ENCODE measurements at regions not wholly inside any gene's neighbourhood (a gene's known extent, or its start where the extent isn't known, plus 50 kb on each side); places are given as distances from the start of the nearest gene placed in this dataset.

DNA sequence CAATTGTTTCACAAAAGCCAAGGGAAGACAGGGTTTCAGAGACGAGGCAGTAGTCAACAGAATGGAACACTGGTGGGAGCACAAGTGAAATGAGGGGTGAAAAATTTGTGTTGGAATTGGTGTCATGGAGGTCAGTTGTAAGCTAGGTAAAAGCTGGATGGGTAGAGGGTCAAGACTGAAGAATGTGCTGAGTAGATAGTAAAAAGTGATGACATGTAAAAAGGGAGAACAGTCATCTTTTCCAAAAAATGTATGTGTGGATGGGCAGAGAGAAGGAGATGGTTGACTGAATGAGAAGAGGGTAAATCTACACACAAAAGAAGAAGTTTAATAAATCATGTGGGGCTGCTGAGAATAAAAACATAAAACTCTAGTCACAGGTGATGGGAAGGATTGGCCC lies 92.7 kb upstream of the COL3A1 start:
- H3K4me3 Mint-ChIP-seq (ENCODE audit: unreplicated experiment) = no peak overlapping the region
- DNase-seq (ENCODE audit: low spot score) = no peak
- no peaks in the 10 kb centered on the region for H3K9me3 Mint-ChIP-seq (ENCODE audit: unreplicated experiment)
- H3K4me1 Mint-ChIP-seq (ENCODE audit: unreplicated experiment) = no peaks in the 10 kb centered on the region
- H3K36me3 Mint-ChIP-seq (ENCODE audit: low read depth, unreplicated experiment) = no peaks in the 10 kb centered on the region
- H3K27me3 Mint-ChIP-seq (ENCODE audit: unreplicated experiment) = no peaks in the 10 kb centered on the region
- H3K27ac Mint-ChIP-seq (ENCODE audit: unreplicated experiment) = no peak overlapping the region
- TF ChIP-seq, protein P1, sequence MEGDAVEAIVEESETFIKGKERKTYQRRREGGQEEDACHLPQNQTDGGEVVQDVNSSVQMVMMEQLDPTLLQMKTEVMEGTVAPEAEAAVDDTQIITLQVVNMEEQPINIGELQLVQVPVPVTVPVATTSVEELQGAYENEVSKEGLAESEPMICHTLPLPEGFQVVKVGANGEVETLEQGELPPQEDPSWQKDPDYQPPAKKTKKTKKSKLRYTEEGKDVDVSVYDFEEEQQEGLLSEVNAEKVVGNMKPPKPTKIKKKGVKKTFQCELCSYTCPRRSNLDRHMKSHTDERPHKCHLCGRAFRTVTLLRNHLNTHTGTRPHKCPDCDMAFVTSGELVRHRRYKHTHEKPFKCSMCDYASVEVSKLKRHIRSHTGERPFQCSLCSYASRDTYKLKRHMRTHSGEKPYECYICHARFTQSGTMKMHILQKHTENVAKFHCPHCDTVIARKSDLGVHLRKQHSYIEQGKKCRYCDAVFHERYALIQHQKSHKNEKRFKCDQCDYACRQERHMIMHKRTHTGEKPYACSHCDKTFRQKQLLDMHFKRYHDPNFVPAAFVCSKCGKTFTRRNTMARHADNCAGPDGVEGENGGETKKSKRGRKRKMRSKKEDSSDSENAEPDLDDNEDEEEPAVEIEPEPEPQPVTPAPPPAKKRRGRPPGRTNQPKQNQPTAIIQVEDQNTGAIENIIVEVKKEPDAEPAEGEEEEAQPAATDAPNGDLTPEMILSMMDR (IDR thresholded peaks at IDR 0.05; ENCODE audit: unreplicated experiment) = no peak

DNA sequence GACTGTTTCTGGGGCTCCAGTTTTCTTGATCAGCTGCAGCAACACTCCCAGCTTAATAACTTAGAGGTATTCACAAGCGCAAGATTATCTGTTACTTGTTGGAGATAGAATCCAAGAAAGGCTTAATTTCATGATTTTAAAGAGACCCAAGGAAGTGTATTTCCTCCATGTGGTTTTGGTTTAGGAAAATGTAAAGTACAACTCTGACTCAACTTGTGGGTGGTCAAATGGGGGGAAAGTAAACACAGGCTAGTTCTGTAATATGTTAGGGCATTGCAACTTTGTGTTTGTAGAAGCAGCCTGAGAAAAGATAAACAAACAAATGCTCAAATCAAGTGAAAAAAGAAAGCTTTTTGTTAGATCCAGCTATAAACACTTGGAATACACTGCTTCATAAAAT lies 90.1 kb upstream of the COL3A1 start:
- no peaks in the 10 kb centered on the region for H3K27me3 Mint-ChIP-seq (ENCODE audit: unreplicated experiment)
- H3K27ac Mint-ChIP-seq (ENCODE audit: unreplicated experiment) = no peak overlapping the region
- DNase-seq (ENCODE audit: low spot score) = no peak

GRCh38 chr2:188884517-188884916 lies 89.7 kb upstream of the COL3A1 start:
- Mint-ChIP-seq H3K9me3 (ENCODE audit: unreplicated experiment) (no peaks in the 10 kb centered on the region), H3K27me3 (ENCODE audit: unreplicated experiment) (no peaks in the 10 kb centered on the region), H3K4me1 (ENCODE audit: unreplicated experiment) (no peaks in the 10 kb centered on the region), H3K4me3 (ENCODE audit: unreplicated experiment) (no peak overlapping the region), H3K36me3 (ENCODE audit: low read depth, unreplicated experiment) (no peaks in the 10 kb centered on the region), H3K27ac (ENCODE audit: unreplicated experiment) (no peak overlapping the region)
- TF ChIP-seq, protein P1 (IDR thresholded peaks at IDR 0.05; ENCODE audit: unreplicated experiment) = no peak
- no peak for DNase-seq (ENCODE audit: low spot score)

More for the DNA sequence above, 90.1 kb upstream of the COL3A1 start:
- no peak overlapping the region for H3K4me3 Mint-ChIP-seq (ENCODE audit: unreplicated experiment)
- H3K4me1 Mint-ChIP-seq (ENCODE audit: unreplicated experiment) = no peaks in the 10 kb centered on the region
- TF ChIP-seq, protein P1 (IDR thresholded peaks at IDR 0.05; ENCODE audit: unreplicated experiment) = no peak
- no peaks in the 10 kb centered on the region for H3K36me3 Mint-ChIP-seq (ENCODE audit: low read depth, unreplicated experiment)
- no peaks in the 10 kb centered on the region for H3K9me3 Mint-ChIP-seq (ENCODE audit: unreplicated experiment)

DNA sequence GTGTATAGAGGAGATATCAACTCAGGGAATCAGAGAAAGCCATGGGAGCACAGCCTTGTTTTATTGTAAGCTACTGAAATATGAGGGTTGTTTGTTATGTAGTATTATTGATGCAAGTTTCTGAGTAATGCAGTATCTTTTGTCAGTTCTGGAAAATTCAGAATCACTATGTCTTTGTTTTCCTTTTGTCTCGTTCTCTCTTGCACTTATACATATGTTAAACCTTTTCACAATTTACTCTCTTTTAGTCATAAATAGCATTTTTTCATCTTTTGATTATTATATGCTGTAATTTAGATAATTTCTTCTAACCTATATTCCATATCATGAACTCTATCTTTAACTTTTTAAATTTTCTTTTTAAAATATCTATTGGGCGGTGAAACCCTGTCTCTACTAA lies 85.0 kb upstream of the COL3A1 start:
- H3K36me3 Mint-ChIP-seq (ENCODE audit: low read depth, unreplicated experiment) = no peaks in the 10 kb centered on the region
- DNase-seq (ENCODE audit: low spot score) = no peak
- no peaks in the 10 kb centered on the region for H3K4me1 Mint-ChIP-seq (ENCODE audit: unreplicated experiment)
- no peaks in the 10 kb centered on the region for H3K27me3 Mint-ChIP-seq (ENCODE audit: unreplicated experiment)
- H3K4me3 Mint-ChIP-seq (ENCODE audit: unreplicated experiment) = no peak overlapping the region
- no peak overlapping the region for H3K27ac Mint-ChIP-seq (ENCODE audit: unreplicated experiment)
- TF ChIP-seq, protein P1 (IDR thresholded peaks at IDR 0.05; ENCODE audit: unreplicated experiment) = no peak
- H3K9me3 Mint-ChIP-seq (ENCODE audit: unreplicated experiment) = no peaks in the 10 kb centered on the region

- Mint-ChIP-seq H3K36me3 (ENCODE audit: low read depth, unreplicated experiment) (no peaks in the 10 kb centered on the region), H3K9me3 (ENCODE audit: unreplicated experiment) (no peaks in the 10 kb centered on the region), H3K27me3 (ENCODE audit: unreplicated experiment) (no peaks in the 10 kb centered on the region), H3K4me3 (ENCODE audit: unreplicated experiment) (no peak overlapping the region), H3K27ac (ENCODE audit: unreplicated experiment) (no peak overlapping the region), H3K4me1 (ENCODE audit: unreplicated experiment) (no peaks in the 10 kb centered on the region)
- TF ChIP-seq, protein P1 (IDR thresholded peaks at IDR 0.05; ENCODE audit: unreplicated experiment) = no peak
- DNase-seq (ENCODE audit: low spot score) = no peak
Measured at GRCh38 chr2:188890755-188891154, 83.4 kb upstream of the COL3A1 start.

Data from endothelial cell (in vitro differentiated cells).